OCI-LY7 (cell line): ENCODE measurements at regions not wholly inside any gene's neighbourhood (a gene's known extent, or its start where the extent isn't known, plus 50 kb on each side); places are given as distances from the start of the nearest gene placed in this dataset.

ENCODE experiments used
- BruUV-seq: library from RNA; stranded (reverse); fragments of 400-500 nt; replicated peaks from 2 replicates; lab custom pipeline; 2021; lab: Mats Ljungman, UMichigan
- CTCF ChIA-PET: fragments of 300-600 bp; sonication (Branson Sonifier 250); formaldehyde crosslinking; loops from one replicate; lab custom pipeline; 2022; ENCODE audit warnings: antibody characterized with exemption; ENCODE audit not compliant: unreplicated experiment; lab: Charles Lee
- POLR2A ChIA-PET: fragments of 300-600 bp; sonication (Branson Sonifier 250); formaldehyde crosslinking; loops from one replicate; lab custom pipeline; 2022; ENCODE audit warnings: antibody characterized with exemption; lab: Charles Lee
- DNase-seq: peaks from one replicate; pipeline ENCODE4 v3.0.0-alpha.2; 2015; ENCODE audit warnings: low spot score
- H2AFZ ChIP-seq: fragments of 200-600 bp; sonication (generic), shearing (Covaris generic); 2 replicates; pipeline ENCODE4 v1.6.1; 2014; ENCODE audit warnings: mild to moderate bottlenecking, antibody characterized with exemption, low read length, moderate library complexity
- H3K27ac ChIP-seq: fragments of 200-600 bp; sonication (generic); 2 replicates; pipeline ENCODE4 v1.5.1; 2014; ENCODE audit warnings: mixed run types, low read depth, mild to moderate bottlenecking, moderate library complexity, low read length, inconsistent platforms; ENCODE audit not compliant: poor library complexity, severe bottlenecking
- H3K36me3 ChIP-seq: fragments of 200-600 bp; sonication (generic); 2 replicates; pipeline ENCODE4 v1.6.1; 2014; ENCODE audit warnings: mild to moderate bottlenecking, antibody characterized with exemption, low read length, moderate library complexity, mixed read lengths; ENCODE audit not compliant: insufficient read depth
- H3K4me1 ChIP-seq: fragments of 200-600 bp; sonication (generic); 2 replicates; pipeline ENCODE4 v1.5.1; 2014; ENCODE audit warnings: mild to moderate bottlenecking, low read length; ENCODE audit not compliant: insufficient read depth, poor library complexity, severe bottlenecking
- H3K4me2 ChIP-seq: fragments of 200-600 bp; sonication (generic); 2 replicates; pipeline ENCODE4 v1.6.1; 2014; ENCODE audit warnings: mild to moderate bottlenecking, low read length
- H3K4me3 ChIP-seq: fragments of 200-600 bp; sonication (generic); 2 replicates; pipeline ENCODE4 v1.5.1; 2014; ENCODE audit warnings: mild to moderate bottlenecking, low read depth, low read length; ENCODE audit not compliant: poor library complexity, severe bottlenecking
- H3K79me2 ChIP-seq: fragments of 200-600 bp; sonication (generic); 2 replicates; pipeline ENCODE4 v1.6.1; 2016; ENCODE audit warnings: low read depth, mild to moderate bottlenecking, low read length, moderate library complexity, mixed read lengths; ENCODE audit not compliant: insufficient read depth
- H3K9me2 ChIP-seq: fragments of 200-600 bp; sonication (generic); 2 replicates; pipeline ENCODE4 v1.6.1; 2016; ENCODE audit warnings: mild to moderate bottlenecking, low read length, mixed read lengths; ENCODE audit not compliant: insufficient read depth
- H3K9me3 ChIP-seq: fragments of 200-600 bp; sonication (generic); 2 replicates; pipeline ENCODE4 v1.6.1; 2014; ENCODE audit warnings: mild to moderate bottlenecking, mixed run types, low read length, mixed read lengths
- H4K20me1 ChIP-seq: fragments of 200-600 bp; sonication (generic); 2 replicates; pipeline ENCODE4 v1.6.1; 2014; ENCODE audit warnings: mild to moderate bottlenecking, antibody characterized with exemption, low read length, moderate library complexity, mixed read lengths; ENCODE audit not compliant: insufficient read depth
- EZH2phosphoT487 ChIP-seq: fragments of 200-600 bp; sonication (generic); IDR thresholded peaks from 2 replicates; pipeline ENCODE4 v1.6.1; 2018; ENCODE audit warnings: low read depth, borderline replicate concordance, mild to moderate bottlenecking, mixed run types, antibody characterized with exemption, low read length, moderate library complexity, mixed read lengths
- intact Hi-C: fragments of 100-400 bp; cut with micrococcal nuclease; formaldehyde crosslinking; loops from one replicate; pipeline ENCODE4 v1.10.0; 2022; ENCODE audit not compliant: unreplicated experiment
- TF ChIP-seq, protein P1 (sequence below): fragments of 200-600 bp; sonication (generic); conservative IDR thresholded peaks from 2 replicates; pipeline ENCODE4 v1.5.1; 2014; ENCODE audit warnings: mild to moderate bottlenecking, antibody characterized with exemption, low read length, moderate library complexity, mixed read lengths

- ChIA-PET POLR2A (no interaction called here), CTCF (no interaction called here)
- Histone ChIP-seq H2AFZ (no peak overlapping the region), H3K4me1 (no peaks in the 10 kb centered on the region), H3K36me3 (no peaks in the 10 kb centered on the region), H3K79me2 (no peaks in the 10 kb centered on the region), H3K4me2 (no peak overlapping the region), H3K9me3 (no peaks in the 10 kb centered on the region), H3K9me2 (no peaks in the 10 kb centered on the region), H3K27ac (no peak overlapping the region), H4K20me1 (no peaks in the 10 kb centered on the region), H3K4me3 (no peak overlapping the region)
- BruUV-seq: no TSS peak
- no peak for DNase-seq
- TF ChIP-seq, protein P1, sequence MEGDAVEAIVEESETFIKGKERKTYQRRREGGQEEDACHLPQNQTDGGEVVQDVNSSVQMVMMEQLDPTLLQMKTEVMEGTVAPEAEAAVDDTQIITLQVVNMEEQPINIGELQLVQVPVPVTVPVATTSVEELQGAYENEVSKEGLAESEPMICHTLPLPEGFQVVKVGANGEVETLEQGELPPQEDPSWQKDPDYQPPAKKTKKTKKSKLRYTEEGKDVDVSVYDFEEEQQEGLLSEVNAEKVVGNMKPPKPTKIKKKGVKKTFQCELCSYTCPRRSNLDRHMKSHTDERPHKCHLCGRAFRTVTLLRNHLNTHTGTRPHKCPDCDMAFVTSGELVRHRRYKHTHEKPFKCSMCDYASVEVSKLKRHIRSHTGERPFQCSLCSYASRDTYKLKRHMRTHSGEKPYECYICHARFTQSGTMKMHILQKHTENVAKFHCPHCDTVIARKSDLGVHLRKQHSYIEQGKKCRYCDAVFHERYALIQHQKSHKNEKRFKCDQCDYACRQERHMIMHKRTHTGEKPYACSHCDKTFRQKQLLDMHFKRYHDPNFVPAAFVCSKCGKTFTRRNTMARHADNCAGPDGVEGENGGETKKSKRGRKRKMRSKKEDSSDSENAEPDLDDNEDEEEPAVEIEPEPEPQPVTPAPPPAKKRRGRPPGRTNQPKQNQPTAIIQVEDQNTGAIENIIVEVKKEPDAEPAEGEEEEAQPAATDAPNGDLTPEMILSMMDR: no peak
- no peak for TF ChIP-seq EZH2phosphoT487
- intact Hi-C loops: no loop called here
These were observed 56.8 kb upstream of the TAMM41 start for GRCh38 chr3:11903447-11903846.

GRCh38 chr3:11904157-11904556 is 57.5 kb upstream of the TAMM41 start:
- H3K9me3 ChIP-seq: no peaks in the 10 kb centered on the region
- no peaks in the 10 kb centered on the region for H3K9me2 ChIP-seq
- no peaks in the 10 kb centered on the region for H3K79me2 ChIP-seq
- BruUV-seq: no TSS peak
- no peak overlapping the region for H3K4me2 ChIP-seq
- no peak overlapping the region for H3K4me3 ChIP-seq
- H3K4me1 ChIP-seq: no peaks in the 10 kb centered on the region
- no peaks in the 10 kb centered on the region for H4K20me1 ChIP-seq
- no peak for DNase-seq
- no peak overlapping the region for H2AFZ ChIP-seq
- TF ChIP-seq EZH2phosphoT487: no peak
- TF ChIP-seq, protein P1: no peak
- CTCF ChIA-PET: no interaction called here
- POLR2A ChIA-PET: no interaction called here
- H3K27ac ChIP-seq: no peak overlapping the region
- intact Hi-C loops: no loop called here
- H3K36me3 ChIP-seq: no peaks in the 10 kb centered on the region

- Histone ChIP-seq H3K9me3 (no peaks in the 10 kb centered on the region), H3K4me3 (no peak overlapping the region), H3K27ac (no peak overlapping the region), H3K79me2 (no peaks in the 10 kb centered on the region), H3K36me3 (no peaks in the 10 kb centered on the region), H4K20me1 (no peaks in the 10 kb centered on the region), H3K4me2 (no peak overlapping the region), H2AFZ (no peak overlapping the region), H3K4me1 (no peaks in the 10 kb centered on the region), H3K9me2 (no peaks in the 10 kb centered on the region)
- intact Hi-C loops: no loop called here
- no peak for DNase-seq
- ChIA-PET CTCF (no interaction called here), POLR2A (no interaction called here)
- no TSS peak for BruUV-seq
- TF ChIP-seq, protein P1: no peak
- no peak for TF ChIP-seq EZH2phosphoT487
These were observed 59.7 kb upstream of the TAMM41 start for GRCh38 chr3:11906407-11906806.
